Chondrocyte (in vitro differentiated cells): ENCODE measurements at regions not wholly inside any gene's neighbourhood (a gene's known extent, or its start where the extent isn't known, plus 50 kb on each side); places are given as distances from the start of the nearest gene placed in this dataset.

Experiments
- DNase-seq: peaks from one replicate; pipeline ENCODE4 v3.0.0; 2021; ENCODE audit warnings: mixed read lengths, low spot score
- H3K27ac Mint-ChIP-seq: one replicate; pipeline ENCODE4 v1.8.0; 2021; ENCODE audit warnings: mild to moderate bottlenecking, moderate library complexity, mixed read lengths; ENCODE audit not compliant: unreplicated experiment
- H3K27me3 Mint-ChIP-seq: 2 replicates; pipeline ENCODE4 v1.8.0; 2021; ENCODE audit warnings: low read depth, mixed read lengths
- H3K36me3 Mint-ChIP-seq: 2 replicates; pipeline ENCODE4 v1.8.0; 2021; ENCODE audit warnings: low read depth, mixed read lengths
- H3K4me1 Mint-ChIP-seq: 2 replicates; pipeline ENCODE4 v1.8.0; 2021; ENCODE audit warnings: low read depth, mild to moderate bottlenecking, mixed read lengths
- H3K4me3 Mint-ChIP-seq: one replicate; pipeline ENCODE4 v1.8.0; 2021; ENCODE audit warnings: mild to moderate bottlenecking, moderate library complexity, mixed read lengths; ENCODE audit not compliant: unreplicated experiment
- H3K9me3 Mint-ChIP-seq: 2 replicates; pipeline ENCODE4 v1.8.0; 2021; ENCODE audit warnings: low read depth, mixed read lengths
- TF ChIP-seq, protein P1 (sequence below): fragments of 200-600 bp; sonication (generic); IDR thresholded peaks from 2 replicates; pipeline ENCODE4 v1.5.0; 2021; ENCODE audit warnings: antibody characterized with exemption, mild to moderate bottlenecking, moderate library complexity

DNA sequence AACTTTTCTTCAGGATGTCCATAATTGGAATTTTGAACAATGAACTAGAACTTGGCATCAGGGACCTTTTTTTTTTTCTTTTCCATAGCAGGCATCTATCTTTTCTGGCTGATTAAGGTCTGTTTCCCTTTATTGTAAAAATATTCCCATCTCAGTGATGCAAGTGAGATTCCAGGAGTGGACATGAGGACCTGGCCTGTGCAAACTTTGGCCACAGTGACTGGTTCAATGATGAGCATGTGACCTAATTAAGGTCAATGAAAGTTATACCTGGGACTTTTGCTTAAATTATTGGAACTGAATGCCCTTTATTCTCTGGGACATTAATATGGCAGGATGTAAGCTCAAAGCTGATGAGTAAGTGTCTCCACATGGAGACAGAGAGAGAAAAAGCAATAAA, 83.8 kb downstream of the DIO2 start:
- peaks cover 6% of the 10 kb centered on the region for H3K9me3 Mint-ChIP-seq
- no peaks in the 10 kb centered on the region for H3K36me3 Mint-ChIP-seq
- no peaks in the 10 kb centered on the region for H3K4me1 Mint-ChIP-seq
- TF ChIP-seq, protein P1, sequence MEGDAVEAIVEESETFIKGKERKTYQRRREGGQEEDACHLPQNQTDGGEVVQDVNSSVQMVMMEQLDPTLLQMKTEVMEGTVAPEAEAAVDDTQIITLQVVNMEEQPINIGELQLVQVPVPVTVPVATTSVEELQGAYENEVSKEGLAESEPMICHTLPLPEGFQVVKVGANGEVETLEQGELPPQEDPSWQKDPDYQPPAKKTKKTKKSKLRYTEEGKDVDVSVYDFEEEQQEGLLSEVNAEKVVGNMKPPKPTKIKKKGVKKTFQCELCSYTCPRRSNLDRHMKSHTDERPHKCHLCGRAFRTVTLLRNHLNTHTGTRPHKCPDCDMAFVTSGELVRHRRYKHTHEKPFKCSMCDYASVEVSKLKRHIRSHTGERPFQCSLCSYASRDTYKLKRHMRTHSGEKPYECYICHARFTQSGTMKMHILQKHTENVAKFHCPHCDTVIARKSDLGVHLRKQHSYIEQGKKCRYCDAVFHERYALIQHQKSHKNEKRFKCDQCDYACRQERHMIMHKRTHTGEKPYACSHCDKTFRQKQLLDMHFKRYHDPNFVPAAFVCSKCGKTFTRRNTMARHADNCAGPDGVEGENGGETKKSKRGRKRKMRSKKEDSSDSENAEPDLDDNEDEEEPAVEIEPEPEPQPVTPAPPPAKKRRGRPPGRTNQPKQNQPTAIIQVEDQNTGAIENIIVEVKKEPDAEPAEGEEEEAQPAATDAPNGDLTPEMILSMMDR, result no peak
- H3K4me3 Mint-ChIP-seq, result no peak overlapping the region
- no peaks in the 10 kb centered on the region for H3K27me3 Mint-ChIP-seq
- no peak overlapping the region for H3K27ac Mint-ChIP-seq
- no peak for DNase-seq

DNA sequence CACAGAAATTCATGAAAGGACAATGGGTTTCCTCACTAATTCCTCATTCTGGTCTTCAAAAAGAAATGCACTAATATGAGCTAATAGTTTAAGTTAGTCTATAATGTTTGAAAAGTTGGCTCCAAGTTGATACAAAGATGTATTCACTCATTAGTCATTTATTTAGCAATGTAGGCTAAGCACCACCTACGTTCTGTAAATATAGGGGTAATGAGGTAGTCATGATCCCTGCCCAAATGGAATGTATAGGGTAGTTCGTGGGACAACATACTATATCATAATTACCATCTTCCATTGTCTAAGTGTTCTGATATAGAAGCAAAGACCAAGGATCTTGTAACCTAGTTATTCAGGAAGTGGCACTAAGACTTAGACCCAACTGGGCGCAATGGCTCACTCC, 86.5 kb downstream of the DIO2 start:
- DNase-seq, result no peak
- Mint-ChIP-seq H3K4me1 (no peaks in the 10 kb centered on the region), H3K36me3 (peaks cover 4% of the 10 kb centered on the region), H3K27ac (no peak overlapping the region), H3K27me3 (no peaks in the 10 kb centered on the region), H3K4me3 (no peak overlapping the region), H3K9me3 (peaks cover 18% of the 10 kb centered on the region)
- TF ChIP-seq, protein P1, result no peak

DNA sequence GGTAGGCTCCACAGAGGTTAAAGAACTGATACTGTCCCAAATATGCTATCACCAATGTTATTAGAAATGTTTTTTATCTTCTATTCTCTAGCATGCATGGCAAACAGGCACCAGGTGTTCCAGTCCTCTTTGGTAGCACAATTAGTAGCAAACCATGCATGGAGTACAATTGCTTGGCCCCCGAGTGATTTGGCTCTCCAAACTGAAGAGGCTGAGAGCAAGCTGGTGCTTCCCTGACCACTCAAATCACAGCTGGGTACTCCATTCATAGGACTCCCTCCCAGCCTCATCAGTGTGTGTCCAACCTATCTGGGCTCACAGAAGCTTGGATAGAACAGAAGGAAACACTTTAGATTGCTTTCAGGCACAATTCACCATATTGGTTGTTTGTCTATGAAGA, 93.4 kb downstream of the DIO2 start:
- H3K27ac Mint-ChIP-seq, result no peak overlapping the region
- no peak for DNase-seq
- H3K4me1 Mint-ChIP-seq, result no peaks in the 10 kb centered on the region
- H3K9me3 Mint-ChIP-seq, result peaks cover 20% of the 10 kb centered on the region
- H3K27me3 Mint-ChIP-seq, result peaks cover 2% of the 10 kb centered on the region
- TF ChIP-seq, protein P1, result no peak
- H3K36me3 Mint-ChIP-seq, result peaks cover 4% of the 10 kb centered on the region
- no peak overlapping the region for H3K4me3 Mint-ChIP-seq

DNA sequence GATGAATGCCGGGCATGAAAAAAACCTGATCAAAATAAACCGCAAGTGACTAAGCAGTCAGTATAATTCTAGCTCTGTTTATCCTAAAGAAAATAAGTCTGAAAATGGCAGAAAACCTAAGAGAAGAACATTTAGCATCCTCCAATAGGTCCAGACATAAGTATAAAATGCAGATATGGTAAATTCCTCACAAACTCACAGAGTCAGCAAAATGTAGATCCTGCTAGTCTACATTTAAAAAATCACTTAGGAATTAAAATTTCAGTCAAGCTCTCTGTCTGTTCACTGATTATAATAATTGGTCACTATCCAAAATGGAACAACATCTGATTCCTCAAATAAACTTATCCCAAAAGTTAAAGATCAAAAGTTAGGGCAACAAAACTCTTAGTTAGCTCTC, 95.1 kb downstream of the DIO2 start:
- Mint-ChIP-seq H3K27me3 (peaks cover 4% of the 10 kb centered on the region), H3K36me3 (peaks cover under 1% of the 10 kb centered on the region), H3K9me3 (peaks cover 7% of the 10 kb centered on the region), H3K4me1 (no peaks in the 10 kb centered on the region), H3K27ac (no peak overlapping the region), H3K4me3 (no peak overlapping the region)
- DNase-seq, result no peak
- TF ChIP-seq, protein P1, result no peak

DNA sequence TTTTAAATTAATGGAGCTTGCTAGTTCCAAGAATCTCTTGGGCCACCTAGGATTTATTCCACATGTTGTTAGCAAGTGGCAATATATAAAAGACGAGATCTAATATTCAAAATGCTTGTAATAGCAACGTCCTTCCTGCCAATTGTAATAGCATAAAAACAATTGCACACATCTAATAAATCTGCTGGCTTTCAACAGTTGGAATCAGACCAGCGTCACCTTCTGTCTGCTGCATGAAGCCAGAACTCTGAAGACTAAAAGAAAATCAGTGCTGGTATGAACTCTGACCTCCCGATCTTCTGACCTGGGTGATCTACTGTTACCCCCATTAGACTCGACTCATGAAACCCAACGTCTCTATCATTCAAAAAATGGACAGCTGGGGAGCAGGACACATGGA, 100.6 kb downstream of the DIO2 start:
- Mint-ChIP-seq H3K36me3 (peaks cover 2% of the 10 kb centered on the region), H3K4me1 (no peaks in the 10 kb centered on the region), H3K27ac (no peak overlapping the region), H3K27me3 (peaks cover 4% of the 10 kb centered on the region), H3K9me3 (peaks cover 8% of the 10 kb centered on the region), H3K4me3 (no peak overlapping the region)
- TF ChIP-seq, protein P1, result no peak
- DNase-seq, result no peak
